ENCODE measurements at regions not wholly inside any gene's neighbourhood (a gene's known extent, or its start where the extent isn't known, plus 50 kb on each side); places are given as distances from the start of the nearest gene placed in this dataset.
"Not testable (repeated sequence)": the region's sequence is repeated elsewhere in the genome, so short reads cannot be mapped to it uniquely, and the experiment has no call there.

DNA sequence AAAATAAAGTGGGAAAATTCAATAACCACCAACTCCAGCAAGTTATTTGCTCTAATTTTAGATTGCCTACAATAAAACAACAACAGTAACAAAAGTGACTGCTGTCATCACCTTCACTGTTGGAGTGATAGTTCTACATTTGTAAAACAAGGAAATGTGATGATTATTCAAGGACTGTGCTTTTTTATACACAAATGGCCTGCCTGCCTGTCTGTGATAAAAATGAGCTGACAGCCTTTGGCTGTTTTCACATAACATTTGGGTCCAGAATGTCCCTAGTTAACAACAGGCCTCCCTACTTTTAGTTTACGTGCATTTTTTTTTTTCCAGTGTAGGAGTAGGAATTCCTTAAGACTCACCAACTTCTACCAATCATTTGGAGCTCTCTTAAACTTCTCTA lies 768.8 kb downstream of the PDCD6IP start:
- no peak for DNase-seq

DNA sequence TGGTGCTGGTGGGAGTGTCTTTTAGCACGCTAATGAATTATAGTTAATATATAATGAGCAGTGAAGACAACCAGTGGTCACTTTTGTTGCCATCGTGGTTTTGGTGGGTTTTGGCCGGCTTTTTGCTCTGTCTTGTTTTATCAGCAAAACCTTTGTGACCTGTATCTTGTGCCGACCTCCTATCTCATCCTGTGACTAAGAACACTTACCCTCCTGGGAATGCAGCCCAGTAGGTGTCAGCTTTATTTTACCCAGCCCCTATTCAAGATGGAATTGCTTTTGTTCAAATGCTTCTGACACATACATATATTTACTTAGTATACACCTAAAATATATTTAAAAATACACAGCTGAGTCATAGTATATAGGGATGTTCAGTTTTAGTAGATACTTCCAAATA lies 770.3 kb downstream of the PDCD6IP start:
- no peak for DNase-seq

DNA sequence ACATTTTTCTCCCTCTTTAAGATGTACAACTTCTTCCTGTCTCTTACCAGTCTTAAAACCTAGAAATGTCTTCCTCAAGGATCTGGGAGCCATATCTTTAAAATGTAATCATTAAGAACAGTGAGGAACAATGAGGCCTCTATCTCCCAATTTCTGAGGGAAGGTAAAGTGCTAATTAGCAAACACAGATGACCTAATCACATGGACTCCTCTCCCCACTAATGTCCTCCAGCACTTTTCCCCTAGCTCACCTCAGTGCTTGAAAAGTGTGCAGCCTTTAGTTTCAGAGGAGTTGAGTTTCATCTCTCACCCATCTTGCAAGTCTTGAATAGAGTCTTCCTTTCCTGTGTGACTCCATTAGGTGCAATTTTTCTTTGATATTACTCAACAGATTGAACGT lies 771.0 kb downstream of the PDCD6IP start:
- no peak for DNase-seq

DNA sequence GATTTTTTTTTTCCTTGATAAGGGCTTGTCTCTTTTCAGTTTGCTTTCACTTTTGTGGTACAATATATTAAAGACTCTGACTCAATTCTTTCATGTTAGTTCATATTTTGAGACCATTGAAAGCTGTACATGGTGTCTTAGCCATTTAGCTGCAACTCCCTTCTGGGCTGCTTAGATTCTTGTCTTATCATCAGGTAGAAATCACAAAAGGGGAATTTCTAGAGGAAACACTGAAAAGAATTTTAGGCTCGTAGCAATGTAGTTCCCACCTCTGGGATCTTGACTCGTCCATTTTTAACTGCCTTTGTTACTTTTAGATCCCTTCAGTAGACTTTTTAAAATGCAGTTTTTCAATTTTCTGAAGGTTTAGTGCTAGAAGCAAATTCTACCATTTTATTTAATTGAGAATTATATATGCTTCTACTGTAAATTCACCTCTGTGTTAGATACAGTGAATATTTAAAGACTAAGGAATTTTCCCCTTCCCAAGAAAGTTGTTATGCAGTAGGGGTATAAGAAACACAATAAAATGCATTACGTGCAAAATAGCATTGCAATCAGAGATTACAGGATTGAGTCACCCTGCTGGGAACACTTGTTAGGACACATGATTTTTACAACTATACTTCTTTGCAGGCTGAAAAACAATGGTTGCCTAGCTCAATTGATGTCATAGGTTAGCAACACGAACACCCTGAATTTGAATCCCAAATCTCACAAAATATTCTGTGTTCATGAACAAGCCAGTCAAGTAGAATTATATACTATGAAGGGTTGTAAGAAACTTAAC lies 772.7 kb downstream of the PDCD6IP start:
- no peak for DNase-seq

GRCh38 chr3:34571714-34572113 lies 773.3 kb downstream of the PDCD6IP start:
- DNase-seq, result no peak

DNA sequence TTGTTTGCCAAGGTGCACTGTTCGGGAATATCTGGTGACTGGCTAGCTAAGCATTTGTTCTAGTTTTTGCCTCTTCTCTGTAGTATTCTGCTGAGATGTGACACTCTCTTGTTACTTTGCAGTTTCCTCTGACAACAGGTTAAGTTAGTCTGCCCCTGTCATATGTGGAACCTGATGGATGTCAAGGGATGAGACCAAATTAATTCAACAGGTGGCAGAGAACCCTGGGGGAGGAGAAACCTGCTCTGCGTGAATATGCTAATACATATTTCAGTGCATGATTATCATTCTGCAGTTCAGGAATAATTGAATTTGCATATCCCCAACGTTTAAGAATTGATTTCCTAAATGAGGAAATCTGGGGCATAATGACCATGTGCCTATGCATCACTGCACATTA lies 777.3 kb downstream of the PDCD6IP start:
- DNase-seq, result no peak

DNA sequence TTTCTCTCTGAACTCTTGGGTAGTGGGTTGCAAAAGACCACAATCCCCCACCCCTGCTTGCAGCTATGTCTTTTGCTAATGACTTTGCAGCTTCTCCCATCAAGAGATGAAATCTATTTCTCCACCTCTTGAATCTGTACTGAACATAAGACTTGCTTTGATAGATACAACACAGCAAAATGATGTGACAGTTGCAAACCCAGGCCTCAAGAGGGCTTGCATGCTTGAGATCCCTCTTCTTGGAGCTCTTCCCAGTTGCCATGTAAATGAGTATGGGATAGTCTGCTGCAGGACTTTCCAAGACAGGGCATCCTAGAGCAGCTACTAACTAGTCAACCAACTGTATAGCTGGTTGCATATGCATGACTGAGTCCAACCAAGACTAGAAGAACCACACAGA lies 783.6 kb downstream of the PDCD6IP start:
- no peak for DNase-seq

GRCh38 chr3:34583451-34583850 lies 785.0 kb downstream of the PDCD6IP start:
- DNase-seq, result no peak

DNA sequence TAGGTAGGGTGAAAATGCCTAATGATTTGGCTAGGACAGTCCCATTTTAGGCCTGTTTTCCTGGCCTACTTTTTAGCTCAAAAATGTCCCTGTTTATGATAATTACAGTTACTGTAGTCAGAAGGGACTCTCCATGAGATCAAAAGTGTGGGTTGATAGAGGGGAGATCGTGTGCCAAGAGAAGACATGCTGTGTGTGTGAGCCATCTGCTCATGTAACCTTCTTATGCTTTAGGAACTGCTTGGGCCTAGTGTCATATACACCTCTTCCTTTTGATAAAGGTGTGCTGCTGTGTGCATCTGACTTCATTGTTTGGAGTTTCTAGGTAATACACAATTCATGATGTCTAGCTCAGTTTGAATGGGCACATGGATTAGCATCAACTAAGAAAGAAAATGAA lies 786.5 kb downstream of the PDCD6IP start:
- DNase-seq, result no peak

- no peak for DNase-seq
Measured at GRCh38 chr3:34599595-34599994, 801.2 kb downstream of the PDCD6IP start.

- DNase-seq, result no peak
Measured at GRCh38 chr3:34619990-34620389, 821.6 kb downstream of the PDCD6IP start.

GRCh38 chr3:34626699-34627098 lies 828.3 kb downstream of the PDCD6IP start:
- DNase-seq, result no peak

DNA sequence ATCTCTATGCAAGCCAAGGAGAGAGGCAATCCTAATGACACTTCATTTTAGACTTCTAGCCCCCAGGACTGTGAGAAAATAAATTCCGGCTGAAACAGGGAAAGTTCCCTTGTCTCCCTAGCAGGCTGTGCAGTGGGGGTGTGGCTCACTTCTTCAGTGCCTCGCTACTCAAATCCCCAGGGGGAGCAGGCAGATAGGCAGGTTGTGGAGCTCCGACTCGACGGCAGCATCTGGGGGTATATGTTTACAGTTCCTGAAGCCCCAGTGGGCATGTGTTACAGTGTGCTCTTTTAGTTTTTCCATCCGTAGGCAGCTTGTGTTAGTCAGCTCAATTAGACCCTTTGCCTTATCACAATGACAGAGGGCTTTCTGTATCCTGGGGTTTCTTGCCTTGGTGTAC lies 836.5 kb downstream of the PDCD6IP start:
- no peak for DNase-seq

GRCh38 chr3:34635352-34635850 lies 837.0 kb downstream of the PDCD6IP start:
- DNase-seq, result no peak

DNA sequence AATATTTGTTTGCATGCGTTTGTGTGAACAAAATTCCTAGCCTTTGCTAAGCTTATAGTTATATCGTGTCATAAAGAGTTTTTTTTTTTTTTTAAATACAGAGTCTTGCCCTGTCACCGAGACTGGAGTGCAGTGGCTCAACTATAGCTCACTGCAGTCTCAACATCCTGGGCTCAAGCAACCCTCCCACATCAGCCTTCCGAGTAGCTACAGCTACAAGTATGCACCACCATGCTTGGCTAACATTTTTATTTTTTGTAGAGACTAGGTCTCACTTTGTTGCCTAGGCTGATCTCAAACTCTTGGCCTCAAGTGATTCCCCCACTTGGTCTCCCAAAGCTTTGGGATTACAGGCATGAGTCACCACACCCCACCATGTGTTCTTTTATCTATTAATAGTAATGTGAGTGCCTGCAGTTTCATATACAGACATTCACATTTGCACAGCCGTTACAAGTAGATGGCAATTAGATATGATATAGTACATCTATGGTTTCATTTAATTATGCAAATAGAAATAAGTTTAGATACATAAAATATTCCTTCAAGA lies 848.6 kb downstream of the PDCD6IP start:
- no peak for DNase-seq

- no peak for DNase-seq
Measured at GRCh38 chr3:34650131-34650530, 851.7 kb downstream of the PDCD6IP start.

- no peak for DNase-seq
Measured at GRCh38 chr3:34668915-34669314, 870.5 kb downstream of the PDCD6IP start.

DNA sequence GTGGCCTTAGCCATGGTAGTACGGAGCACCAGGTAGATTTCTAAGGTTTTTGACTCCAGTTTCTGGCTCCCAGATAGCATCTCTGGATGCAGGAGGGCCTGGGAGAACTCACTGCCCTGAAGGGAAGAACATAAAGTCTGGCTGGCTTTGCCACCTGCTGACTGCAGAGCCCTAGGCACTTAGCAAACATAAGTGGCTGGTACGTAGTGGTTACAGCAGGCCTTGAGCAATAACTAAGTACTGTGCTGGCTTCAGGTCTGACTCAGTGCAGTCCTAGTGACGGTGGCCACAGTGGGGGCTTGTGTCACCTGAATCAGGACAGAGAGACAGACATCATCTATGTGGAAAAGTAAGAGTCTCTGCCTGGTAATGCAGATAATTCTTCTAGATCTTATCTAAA lies 871.1 kb downstream of the PDCD6IP start:
- no peak for DNase-seq

GRCh38 chr3:34675383-34676120 lies 877.1 kb downstream of the PDCD6IP start:
- no peak for DNase-seq

GRCh38 chr3:34676436-34676835 lies 878.0 kb downstream of the PDCD6IP start:
- no peak for DNase-seq

- no peak for DNase-seq
Measured at GRCh38 chr3:34678575-34678974, 880.1 kb downstream of the PDCD6IP start.

GRCh38 chr3:34679055-34679454 lies 880.6 kb downstream of the PDCD6IP start:
- DNase-seq, result not testable (repeated sequence)

DNA sequence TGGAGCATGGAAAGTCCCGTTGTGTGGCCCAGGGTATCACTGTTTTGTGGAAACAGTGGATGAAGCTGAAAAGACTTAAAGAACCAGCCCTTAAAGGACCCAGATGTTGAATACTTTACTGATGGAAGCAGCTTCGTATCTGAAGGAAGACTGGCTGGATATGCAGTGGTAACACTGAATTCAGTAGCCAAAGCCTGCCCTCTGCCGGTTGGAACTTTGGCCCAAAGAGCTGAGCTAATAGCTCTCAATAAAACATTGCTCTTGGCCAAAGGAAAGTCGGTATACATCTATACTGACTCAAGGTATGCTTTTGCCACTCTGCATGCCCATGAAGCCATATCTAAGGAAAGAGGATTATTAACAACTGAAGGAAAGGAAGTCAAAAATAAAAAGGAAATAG lies 885.4 kb downstream of the PDCD6IP start:
- DNase-seq, result no peak

DNA sequence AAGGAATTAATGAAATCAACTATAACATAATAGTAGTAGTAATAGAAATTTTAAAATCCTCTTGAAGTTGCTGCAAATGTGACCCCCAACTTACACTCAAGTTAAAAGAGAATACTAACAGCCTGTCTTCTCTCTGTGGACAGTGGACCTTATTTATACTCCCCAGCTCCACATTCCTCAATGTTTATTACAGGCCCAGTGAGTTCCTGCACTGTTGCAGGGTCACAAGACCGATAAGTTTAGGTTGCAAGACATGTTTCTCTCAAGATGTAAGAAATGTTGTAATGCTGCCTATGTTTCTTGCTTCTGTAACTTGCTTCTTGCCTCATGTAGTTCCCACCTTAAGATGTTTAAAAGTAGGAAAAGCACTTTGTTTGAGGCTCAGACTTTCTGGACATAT lies 888.1 kb downstream of the PDCD6IP start:
- DNase-seq, result no peak
